Ovary (tissue), 7 donors: ENCODE measurements at regions not wholly inside any gene's neighbourhood (a gene's known extent, or its start where the extent isn't known, plus 50 kb on each side); places are given as distances from the start of the nearest gene placed in this dataset.

ENCODE experiments used
- DNase-seq, 5 donors: peaks; one replicate each; pipeline ENCODE4 v3.0.0-alpha.2; 2019 to 2020
- H3K27ac ChIP-seq, 2 donors: fragments of 200-600 bp; one replicate each; pipeline versions ENCODE4 v1.5.1 to v1.8.0; 2019 to 2022
- H3K27me3 ChIP-seq: fragments of 200-600 bp; one replicate; pipeline ENCODE4 v1.8.0; 2022
- H3K36me3 ChIP-seq: fragments of 200-600 bp; sonication (generic); one replicate; pipeline ENCODE4 v1.5.1; 2019
- H3K4me1 ChIP-seq: one replicate; pipeline ENCODE4 v1.8.1; 2013; ENCODE audit warnings: mild to moderate bottlenecking, moderate library complexity; ENCODE audit not compliant: insufficient read depth
- H3K4me3 ChIP-seq: fragments of 200-600 bp; sonication (generic); one replicate; pipeline ENCODE4 v1.5.1; 2017
- H3K9me3 ChIP-seq, 2 donors: fragments of 200-600 bp in 1 of 2; sonication (generic) in 1 of 2; one replicate each; pipeline versions ENCODE4 v1.5.1 to v1.8.1; 2013 to 2019; ENCODE audit warnings: mild to moderate bottlenecking in 1 of 2, moderate library complexity in 1 of 2
- EP300 ChIP-seq: sonication (generic); formaldehyde crosslinking; IDR thresholded peaks from one replicate; pipeline ENCODE4 v1.6.1; 2017; ENCODE audit warnings: antibody characterized with exemption
- POLR2A ChIP-seq: fragments of 450-650 bp; IDR thresholded peaks from one replicate; pipeline ENCODE4 v1.6.1; 2017; ENCODE audit warnings: antibody characterized with exemption, mild to moderate bottlenecking, moderate library complexity
- WGBS, 3 donors: extraction: QIAGEN DNeasy Blood & Tissue Kit in 1 of 3; methylation state at CpG; one replicate each; pipeline versions ENCODE4 v1.1.5 to v1.1.7; 2013 to 2017; 5-methylcytosine and 5-hydroxymethylcytosine counted together
- intact Hi-C, 4 donors: fragments of 100-400 bp; cut with DNase I; formaldehyde crosslinking; loops; one replicate each; pipeline versions ENCODE4 v1.11.0 to v1.15.1; 2022 to 2023
- TF ChIP-seq, protein P1 (sequence below), 3 donors: fragments of 450-650 bp in 2 of 3; fragments of 200-600 bp in 1 of 3; IDR thresholded peaks; one replicate each; pipeline versions ENCODE4 v1.5.1 to v1.8.0; 2016 to 2022; ENCODE audit warnings: antibody characterized with exemption in 3 of 3, mild to moderate bottlenecking in 1 of 3
- donor health status: DM: no; HTN: no; CAD: no; lungs with moderate emphysema.
- donor health status: DM: no; HTN: no; CAD: no.
- donor health status: Bipolar disorder and iron deficiency.
- donor health status: DM: no; HTN: no; CAD: no.
- donor health status: DM: yes; HTN: yes; CAD: no.

DNA sequence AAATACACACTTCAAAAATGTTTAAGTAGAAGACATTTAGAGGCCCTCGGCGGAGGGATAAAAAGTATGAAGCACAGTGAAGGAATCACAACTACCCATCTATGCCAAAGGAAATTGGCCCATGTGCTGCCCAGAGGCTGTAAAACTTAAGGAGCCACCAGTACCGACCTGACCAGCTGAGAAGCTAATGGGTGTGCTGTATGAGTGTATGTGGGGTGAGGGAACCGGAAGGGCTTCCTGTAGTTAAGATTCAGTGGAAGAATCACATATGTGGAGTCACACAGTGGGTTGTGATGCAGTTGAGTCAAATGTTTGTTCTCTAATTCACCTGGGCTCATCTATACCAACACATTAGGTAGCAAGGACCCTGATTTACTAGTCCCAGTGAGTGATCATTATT is 516.0 kb upstream of the IL12A start:
- no peak for TF ChIP-seq EP300
- TF ChIP-seq, protein P1, sequence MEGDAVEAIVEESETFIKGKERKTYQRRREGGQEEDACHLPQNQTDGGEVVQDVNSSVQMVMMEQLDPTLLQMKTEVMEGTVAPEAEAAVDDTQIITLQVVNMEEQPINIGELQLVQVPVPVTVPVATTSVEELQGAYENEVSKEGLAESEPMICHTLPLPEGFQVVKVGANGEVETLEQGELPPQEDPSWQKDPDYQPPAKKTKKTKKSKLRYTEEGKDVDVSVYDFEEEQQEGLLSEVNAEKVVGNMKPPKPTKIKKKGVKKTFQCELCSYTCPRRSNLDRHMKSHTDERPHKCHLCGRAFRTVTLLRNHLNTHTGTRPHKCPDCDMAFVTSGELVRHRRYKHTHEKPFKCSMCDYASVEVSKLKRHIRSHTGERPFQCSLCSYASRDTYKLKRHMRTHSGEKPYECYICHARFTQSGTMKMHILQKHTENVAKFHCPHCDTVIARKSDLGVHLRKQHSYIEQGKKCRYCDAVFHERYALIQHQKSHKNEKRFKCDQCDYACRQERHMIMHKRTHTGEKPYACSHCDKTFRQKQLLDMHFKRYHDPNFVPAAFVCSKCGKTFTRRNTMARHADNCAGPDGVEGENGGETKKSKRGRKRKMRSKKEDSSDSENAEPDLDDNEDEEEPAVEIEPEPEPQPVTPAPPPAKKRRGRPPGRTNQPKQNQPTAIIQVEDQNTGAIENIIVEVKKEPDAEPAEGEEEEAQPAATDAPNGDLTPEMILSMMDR (IDR thresholded peaks at IDR 0.05), result no peak
- no peak for TF ChIP-seq POLR2A
- DNase-seq, result no peak

DNA sequence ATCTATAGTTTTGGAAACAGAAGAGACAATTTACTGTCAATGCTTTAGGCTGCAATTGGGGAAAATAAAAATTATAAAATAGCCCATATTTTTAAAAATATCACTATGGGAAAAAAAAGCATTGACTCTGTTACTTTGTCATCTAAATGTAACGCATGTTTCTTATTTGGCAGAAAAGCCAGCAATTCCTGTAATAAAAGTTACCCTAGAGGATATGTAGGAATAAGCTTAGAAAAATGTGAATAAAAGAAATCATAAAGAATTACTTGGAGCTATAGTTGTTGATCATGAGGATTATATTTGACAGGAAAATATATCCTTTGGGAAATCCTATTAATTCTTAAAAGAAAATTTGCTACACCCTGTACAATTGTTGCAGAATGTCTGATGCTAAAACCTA is 515.4 kb upstream of the IL12A start:
- WGBS, 3 donors, result 74 to 77% (median 76%) methylated on average over 1 of the region's 1 CpG
- no peak for TF ChIP-seq POLR2A
- TF ChIP-seq EP300, result no peak
- TF ChIP-seq, protein P1 (IDR thresholded peaks at IDR 0.05), result no peak
- intact Hi-C loops, result no loop called here
- H3K4me3 ChIP-seq, result no peak overlapping the region
- no peaks in the 10 kb centered on the region for H3K4me1 ChIP-seq
- H3K27me3 ChIP-seq, result no peaks in the 10 kb centered on the region
- no peak for DNase-seq
- H3K36me3 ChIP-seq, result no peaks in the 10 kb centered on the region
- H3K9me3 ChIP-seq, result no peaks in the 10 kb centered on the region
- H3K27ac ChIP-seq, result no peak overlapping the region

More for the DNA sequence above, 516.0 kb upstream of the IL12A start:
- H3K36me3 ChIP-seq, result no peaks in the 10 kb centered on the region
- H3K9me3 ChIP-seq, result no peaks in the 10 kb centered on the region
- WGBS, 3 donors, result 69 to 72% (median 72%) methylated on average over 4 of the region's 4 CpGs
- H3K27ac ChIP-seq, result no peak overlapping the region
- no peaks in the 10 kb centered on the region for H3K27me3 ChIP-seq
- no peak overlapping the region for H3K4me3 ChIP-seq
- intact Hi-C loops, result no loop called here
- H3K4me1 ChIP-seq, result no peaks in the 10 kb centered on the region

DNA sequence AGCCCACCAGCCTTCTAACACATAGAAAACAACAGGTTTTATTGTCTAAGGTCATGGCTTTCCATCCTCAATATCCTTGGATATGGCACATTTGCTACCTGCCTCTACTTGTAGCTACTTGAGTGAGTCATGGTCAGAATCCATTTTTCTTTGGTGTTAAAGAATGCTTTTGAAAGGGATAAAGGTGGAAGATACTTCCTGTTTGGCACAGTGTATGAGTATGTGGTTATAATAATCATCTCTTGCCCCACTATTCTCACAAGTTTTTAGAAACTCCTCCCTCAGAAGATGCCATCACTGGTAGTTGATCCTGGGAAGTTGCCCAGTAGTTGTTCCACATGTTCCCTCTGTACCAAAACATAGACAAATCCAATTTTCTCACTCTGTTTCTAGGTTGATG is 508.6 kb upstream of the IL12A start:
- no peaks in the 10 kb centered on the region for H3K4me1 ChIP-seq
- H3K9me3 ChIP-seq, result no peaks in the 10 kb centered on the region
- H3K27ac ChIP-seq, result no peak overlapping the region
- intact Hi-C loops, result no loop called here
- DNase-seq, result no peak
- H3K27me3 ChIP-seq, result no peaks in the 10 kb centered on the region
- TF ChIP-seq, protein P1 (IDR thresholded peaks at IDR 0.05), result no peak
- TF ChIP-seq EP300 (no peak), POLR2A (no peak)
- no peaks in the 10 kb centered on the region for H3K36me3 ChIP-seq
- no peak overlapping the region for H3K4me3 ChIP-seq

DNA sequence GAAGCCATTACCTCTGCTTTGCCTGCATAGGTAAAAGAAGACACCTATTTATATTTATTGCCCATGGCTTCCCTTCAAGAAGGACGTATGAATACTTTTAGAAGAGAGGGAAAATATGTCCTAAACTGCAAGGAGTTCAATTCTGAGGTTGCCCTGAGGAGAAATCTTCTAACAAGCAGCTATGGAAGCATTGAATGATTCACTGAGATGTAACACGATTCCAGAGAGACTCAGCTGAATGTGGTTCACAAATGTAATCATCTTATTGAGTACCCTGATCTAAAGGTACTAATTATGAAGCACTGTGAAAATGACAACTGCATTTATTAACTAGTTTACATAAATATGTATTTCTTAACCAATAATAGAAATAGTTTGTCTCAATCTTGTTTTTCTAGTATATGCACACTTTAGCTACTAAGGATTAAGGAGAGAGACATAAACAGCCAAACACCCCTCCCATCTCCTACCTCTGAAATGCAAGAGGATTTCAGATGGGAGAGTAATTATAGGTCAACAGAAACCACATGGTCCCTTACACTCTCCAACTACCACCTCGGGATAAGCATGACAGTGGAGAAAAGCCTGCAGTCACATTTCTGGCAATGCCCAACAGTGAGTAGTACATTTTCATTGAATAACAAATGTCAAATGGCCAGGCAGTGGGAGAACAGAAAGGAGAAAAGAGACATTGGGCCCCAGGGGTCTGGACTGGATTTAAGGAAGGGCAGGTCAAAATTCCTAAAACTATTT is 506.2 kb upstream of the IL12A start:
- intact Hi-C loops, result no loop called here

More for the DNA sequence above, 506.2 kb upstream of the IL12A start:
- Histone ChIP-seq H3K36me3 (no peaks in the 10 kb centered on the region), H3K4me3 (no peak overlapping the region), H3K27me3 (no peaks in the 10 kb centered on the region), H3K4me1 (no peaks in the 10 kb centered on the region), H3K27ac (no peak overlapping the region), H3K9me3 (no peaks in the 10 kb centered on the region)
- TF ChIP-seq POLR2A, result no peak
- TF ChIP-seq EP300, result no peak
- TF ChIP-seq, protein P1 (IDR thresholded peaks at IDR 0.05), result no peak
- 26 to 35% (median 30%) methylated on average over 3 of the region's 3 CpGs for WGBS, 3 donors
- DNase-seq, result no peak
